Endothelial cell of umbilical vein (primary cell): ENCODE measurements at regions not wholly inside any gene's neighbourhood (a gene's known extent, or its start where the extent isn't known, plus 50 kb on each side); places are given as distances from the start of the nearest gene placed in this dataset.
A peak's percentile ranks its signal among the peaks of the same experiment; 100 is the strongest.

Source experiments
- BruUV-seq: library from RNA; stranded (reverse); fragments of 400-500 nt; replicated peaks from 2 replicates; lab custom pipeline; 2021; lab: Mats Ljungman, UMichigan
- CTCF ChIA-PET: fragments of 300-600, 350-600 bp; sonication (Branson Sonifier 250); formaldehyde crosslinking; loops from one replicate; lab custom pipeline; 2021; ENCODE audit warnings: antibody characterized with exemption, inconsistent platforms; lab: Charles Lee
- POLR2A ChIA-PET: fragments of 300-600, 350-600 bp; sonication (Branson Sonifier 250); formaldehyde crosslinking; loops from one replicate; lab custom pipeline; 2021; ENCODE audit warnings: antibody characterized with exemption, inconsistent platforms; lab: Charles Lee
- DNase-seq: peaks from one replicate; pipeline ENCODE4 v3.0.0-alpha.2; 2011; ENCODE audit warnings: low read depth, low spot score
- FAIRE-seq: peaks from 2 replicates; lab custom pipeline; 2011; peaks lifted over from hg19 to GRCh38; lab: Jason Lieb, UNC
- H2AFZ ChIP-seq: 2 replicates; pipeline ENCODE4 v1.6.0; 2012; ENCODE audit warnings: low read depth, low read length, control low read depth, inconsistent platforms
- H3K27ac ChIP-seq: 2 replicates; pipeline ENCODE4 v1.5.1; 2011; ENCODE audit warnings: low read depth, mild to moderate bottlenecking, control low read depth, low read length, moderate library complexity; ENCODE audit not compliant: insufficient read depth
- H3K27me3 ChIP-seq, 2 experiments: 2 replicates each; pipeline versions ENCODE4 v1.6.0 to v1.6.1; 2011; ENCODE audit warnings: low read length in 2 of 2, mixed read lengths in 1 of 2; ENCODE audit not compliant: control insufficient read depth in 2 of 2, insufficient read depth in 2 of 2
- H3K36me3 ChIP-seq, 2 experiments: 2 replicates in 1 of 2; 3 replicates in 1 of 2; pipeline ENCODE4 v1.5.1; 2011; ENCODE audit warnings: low read length in 2 of 2, mild to moderate bottlenecking in 1 of 2, moderate library complexity in 1 of 2; ENCODE audit not compliant: control insufficient read depth in 2 of 2, insufficient read depth in 2 of 2; ENCODE audit errors: extremely low read depth in 1 of 2
- H3K4me1 ChIP-seq: 3 replicates; pipeline ENCODE4 v1.5.1; 2011; ENCODE audit warnings: mild to moderate bottlenecking, low read length; ENCODE audit not compliant: control insufficient read depth, insufficient read depth; ENCODE audit errors: extremely low read depth
- H3K4me2 ChIP-seq: 2 replicates; pipeline ENCODE4 v1.6.1; 2011; ENCODE audit warnings: low read length, control low read depth, mixed read lengths; ENCODE audit not compliant: insufficient read depth
- H3K4me3 ChIP-seq, 3 experiments: fragments of 200-600 bp in 1 of 3; sonication (generic), shearing (Covaris generic) in 1 of 3; replicated peaks in 1 of 3; 2 replicates each; pipeline ENCODE4 v1.5.1; 2011 to 2016; ENCODE audit warnings: control low read depth in 3 of 3, low read length in 3 of 3, mild to moderate bottlenecking in 2 of 3, inconsistent platforms in 1 of 3, low read depth in 1 of 3, moderate library complexity in 1 of 3; ENCODE audit not compliant: insufficient read depth in 1 of 3
- H3K79me2 ChIP-seq: 2 replicates; pipeline ENCODE4 v1.6.0; 2012; ENCODE audit warnings: low read length, inconsistent platforms; ENCODE audit not compliant: control insufficient read depth, insufficient read depth
- H3K9ac ChIP-seq: replicated peaks from 2 replicates; pipeline ENCODE3; 2011; ENCODE audit warnings: low read length, control low read depth; ENCODE audit not compliant: insufficient read depth; ENCODE audit errors: extremely low read depth
- H3K9me1 ChIP-seq: replicated peaks from 3 replicates; pipeline ENCODE4 v1.6.0; 2011; ENCODE audit warnings: mild to moderate bottlenecking, low read length; ENCODE audit not compliant: control insufficient read depth, insufficient read depth; ENCODE audit errors: extremely low read depth
- H3K9me3 ChIP-seq: replicated peaks from 2 replicates; pipeline ENCODE4 v1.5.1; 2012; ENCODE audit warnings: low read length, inconsistent platforms; ENCODE audit not compliant: control insufficient read depth, insufficient read depth
- H4K20me1 ChIP-seq: replicated peaks from 2 replicates; pipeline ENCODE3; 2011; ENCODE audit warnings: mild to moderate bottlenecking, low read length; ENCODE audit not compliant: control insufficient read depth, insufficient read depth; ENCODE audit errors: extremely low read depth
- FOS ChIP-seq: IDR thresholded peaks from 2 replicates; pipeline ENCODE4 v1.6.1; 2011; ENCODE audit warnings: mild to moderate bottlenecking, low read length, moderate library complexity, borderline replicate concordance; ENCODE audit not compliant: insufficient read depth
- GATA2 ChIP-seq: IDR thresholded peaks from 2 replicates; pipeline ENCODE4 v1.7.0; 2011; ENCODE audit warnings: low read depth, mild to moderate bottlenecking, moderate library complexity, mixed read lengths, low read length; ENCODE audit not compliant: insufficient read length, insufficient read depth
- POLR2A ChIP-seq: IDR thresholded peaks from 2 replicates; pipeline ENCODE4 v1.6.1; 2012; ENCODE audit warnings: low read depth, mild to moderate bottlenecking, control low read depth, low read length
- dilution Hi-C: fragments of 300-500 bp; cut with MboI; formaldehyde crosslinking; loops from one replicate; pipeline ENCODE4 v1.15.0; 2019; ENCODE audit warnings: low sequenced_read_pairs; ENCODE audit not compliant: extremely low pct_ligation_motif_present
- intact Hi-C: fragments of 100-400 bp; cut with micrococcal nuclease; formaldehyde crosslinking; loops from one replicate; pipeline ENCODE4 v1.10.0; 2022

GRCh38 chr2:9697909-9698308, 67.1 kb upstream of the YWHAQ start:
- no peak for DNase-seq
- intact Hi-C loops, result no loop called here
- Histone ChIP-seq H3K36me3 (no peaks in the 10 kb centered on the region), H3K4me2 (no peak overlapping the region), H3K9me3 (no peaks in the 10 kb centered on the region), H2AFZ (no peak overlapping the region), H3K79me2 (no peaks in the 10 kb centered on the region), H3K9ac (no peak overlapping the region), H3K4me3 (no peak overlapping the region), H3K27me3 (peaks cover 0 to 3% of the 10 kb centered on the region in 2 experiments), H3K4me1 (no peaks in the 10 kb centered on the region), H3K27ac (no peak overlapping the region), H4K20me1 (no peaks in the 10 kb centered on the region), H3K9me1 (no peaks in the 10 kb centered on the region)
- dilution Hi-C loops, result no loop called here
- no peak for FAIRE-seq
- no peak for TF ChIP-seq POLR2A
- BruUV-seq, result no TSS peak
- CTCF ChIA-PET, result no interaction called here
- POLR2A ChIA-PET, result no interaction called here

- no peak overlapping the region for H3K4me2 ChIP-seq
- no peaks in the 10 kb centered on the region for H3K79me2 ChIP-seq
- intact Hi-C loops, result no loop called here
- no peaks in the 10 kb centered on the region for H4K20me1 ChIP-seq
- no peaks in the 10 kb centered on the region for H3K36me3 ChIP-seq
- peaks cover 7% of the 10 kb centered on the region for H3K4me1 ChIP-seq
- ChIA-PET CTCF (interaction anchor here (0.8 to 1.7 kb wide), 2 partner anchors 9 to 71 kb away, joined by 3 to 4 read pairs; no protein-coding TSS in a partner anchor), POLR2A (no interaction called here)
- no TSS peak for BruUV-seq
- no peak overlapping the region for H3K4me3 ChIP-seq
- dilution Hi-C loops, result no loop called here
- H3K9ac ChIP-seq, result no peak overlapping the region
- H2AFZ ChIP-seq, result no peak overlapping the region
- no peak for DNase-seq
- H3K27me3 ChIP-seq, result peaks cover 0 to 3% of the 10 kb centered on the region in 2 experiments
- no peaks in the 10 kb centered on the region for H3K9me3 ChIP-seq
- TF ChIP-seq FOS (peak; percentile 62), GATA2 (no peak)
- H3K27ac ChIP-seq, result no peak overlapping the region
- no peak for FAIRE-seq
- no peaks in the 10 kb centered on the region for H3K9me1 ChIP-seq
These were observed 68.6 kb upstream of the YWHAQ start for GRCh38 chr2:9699139-9700108.
